GM18520 (cell line): ENCODE measurements at regions not wholly inside any gene's neighbourhood (a gene's known extent, or its start where the extent isn't known, plus 50 kb on each side); places are given as distances from the start of the nearest gene placed in this dataset.
"Not testable (repeated sequence)": the region's sequence is repeated elsewhere in the genome, so short reads cannot be mapped to it uniquely, and the experiment has no call there.

Experiments used
- ATAC-seq: cut with Tn5 transposase; IDR thresholded peaks from one replicate; pipeline ENCODE4 v1.9.1; 2021; ENCODE audit not compliant: unreplicated experiment

DNA sequence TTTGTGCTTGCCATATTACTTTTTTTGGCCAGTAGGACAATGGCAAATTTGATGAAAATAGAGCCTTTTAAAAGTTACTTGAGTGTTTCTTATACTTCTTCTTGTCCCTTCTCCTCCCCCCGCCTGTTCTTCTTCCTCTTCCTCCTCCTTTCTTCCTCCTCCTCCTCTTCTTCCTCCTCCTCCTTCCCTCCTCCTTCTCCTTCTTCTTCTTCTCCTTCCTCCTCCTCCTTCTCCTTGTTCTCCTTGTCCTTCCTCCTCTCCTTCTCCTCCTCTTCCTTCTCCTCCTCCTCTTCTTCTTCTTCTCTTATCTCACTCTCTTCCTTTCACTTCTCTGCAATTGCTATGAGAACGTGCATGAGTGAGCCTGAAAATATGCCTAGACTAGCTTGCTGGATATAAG, 466.2 kb upstream of the NR5A2 start:
- ATAC-seq, result no peak

DNA sequence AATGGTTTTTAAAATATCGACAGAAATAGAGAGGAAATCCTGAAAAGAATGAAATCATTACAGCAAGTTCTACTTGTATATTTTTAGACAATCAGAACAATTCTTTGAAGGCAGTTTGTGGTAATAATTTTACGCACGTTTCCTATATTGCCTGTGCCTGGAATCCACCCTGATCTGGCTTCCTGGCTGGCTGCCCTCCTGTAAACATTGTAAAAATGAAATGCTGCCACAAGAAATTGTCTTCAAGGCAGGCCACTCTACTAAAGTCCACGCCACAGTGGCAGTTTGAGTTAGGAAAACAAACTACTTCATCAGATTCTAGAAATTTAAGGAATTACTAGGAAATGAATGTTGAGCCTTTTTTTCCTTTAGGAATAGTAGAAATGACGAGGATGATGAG, 454.5 kb upstream of the NR5A2 start:
- ATAC-seq, result no peak

DNA sequence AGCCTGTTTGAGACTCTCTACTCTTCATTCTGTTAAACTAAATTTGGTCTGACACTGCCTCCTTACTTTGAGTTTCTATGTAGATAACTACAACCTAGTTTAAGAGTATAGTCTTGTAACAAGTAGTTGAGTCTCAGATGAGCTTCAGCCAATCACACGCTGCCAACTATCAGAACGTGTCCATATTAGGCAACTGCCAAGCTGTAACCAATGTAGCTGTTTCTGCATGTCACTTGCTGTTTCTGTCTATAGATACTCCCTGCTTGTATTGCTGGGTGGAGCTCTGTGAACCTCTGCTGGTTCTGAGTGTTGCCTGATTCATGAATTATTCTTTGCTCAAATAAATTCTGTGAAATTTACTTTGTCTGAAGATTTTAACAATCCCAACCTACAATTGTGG, 452.6 kb upstream of the NR5A2 start:
- no peak for ATAC-seq

DNA sequence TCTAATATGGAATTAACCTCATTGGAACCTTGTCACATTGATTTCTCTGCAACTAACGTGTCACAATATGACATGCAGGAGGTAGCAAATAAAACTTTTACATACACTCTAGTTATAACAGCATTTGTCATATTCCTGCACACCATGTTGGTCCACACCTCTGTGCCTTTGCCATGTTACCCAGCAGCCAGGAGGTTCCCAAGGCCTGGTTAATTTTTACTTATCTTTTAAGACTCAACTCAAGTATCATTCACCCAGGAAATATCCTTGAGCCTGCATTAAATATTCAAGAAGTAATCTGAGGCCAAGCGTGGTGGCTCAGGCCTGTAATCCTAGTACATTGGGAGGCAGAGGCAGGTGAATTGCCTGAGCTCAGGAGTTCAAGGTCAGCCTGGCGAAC, 447.2 kb upstream of the NR5A2 start:
- ATAC-seq, result no peak

DNA sequence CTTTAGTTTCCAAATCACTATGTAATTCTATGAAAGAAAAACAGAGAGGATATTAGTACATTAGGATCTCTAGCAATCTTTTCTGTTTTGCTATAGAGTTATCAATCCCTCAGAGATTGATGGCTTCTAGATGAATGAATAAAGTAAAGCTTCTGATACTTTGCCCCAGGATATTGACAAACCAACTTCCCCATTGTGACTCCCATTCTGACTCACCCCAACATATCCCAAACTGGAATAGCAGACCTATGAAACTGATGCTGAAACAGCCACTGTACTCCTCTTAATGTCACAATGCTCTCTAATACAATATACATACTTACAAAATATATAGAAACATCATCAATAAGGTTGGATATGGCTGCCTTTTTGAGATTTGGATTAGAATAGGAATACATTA, 442.1 kb upstream of the NR5A2 start:
- no peak for ATAC-seq

DNA sequence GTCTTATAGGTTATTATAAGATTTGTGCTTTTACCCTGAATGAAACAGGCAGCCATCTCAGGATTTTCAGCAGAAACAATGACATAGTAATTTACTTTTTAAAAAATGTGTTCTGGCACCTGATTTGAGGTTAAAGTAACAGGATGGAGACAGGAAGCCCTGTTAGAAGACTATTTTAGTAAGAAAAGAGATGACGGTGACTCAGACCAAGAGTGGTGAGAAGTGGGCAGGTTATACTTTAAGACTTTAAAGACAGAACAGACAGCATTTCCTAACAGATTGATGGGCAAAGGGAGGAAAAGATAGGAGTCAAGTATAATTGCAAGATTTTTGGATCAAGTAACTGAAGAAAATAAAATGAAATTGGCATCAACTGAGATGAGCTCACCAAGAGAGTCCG, 436.8 kb upstream of the NR5A2 start:
- ATAC-seq, result no peak

DNA sequence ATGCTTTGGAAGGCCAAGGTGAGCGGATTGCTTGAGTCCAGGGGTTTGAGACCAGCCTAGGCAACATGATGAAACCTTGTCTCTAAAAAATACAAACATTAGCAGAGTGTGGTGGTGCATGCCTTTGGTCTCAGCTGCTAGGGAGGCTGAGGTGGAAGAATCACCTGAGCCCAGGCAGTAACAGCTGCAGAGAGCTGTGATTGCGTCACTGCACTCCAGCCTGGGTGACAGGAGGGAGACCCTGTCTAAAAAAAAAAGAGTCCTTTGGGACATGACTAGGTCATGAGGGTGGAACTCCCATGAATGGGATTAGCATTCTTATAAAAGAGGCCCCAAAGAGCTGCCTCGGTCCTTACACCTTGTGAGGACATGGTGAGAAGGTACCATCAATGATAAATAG, 436.0 kb upstream of the NR5A2 start:
- ATAC-seq, result no peak

DNA sequence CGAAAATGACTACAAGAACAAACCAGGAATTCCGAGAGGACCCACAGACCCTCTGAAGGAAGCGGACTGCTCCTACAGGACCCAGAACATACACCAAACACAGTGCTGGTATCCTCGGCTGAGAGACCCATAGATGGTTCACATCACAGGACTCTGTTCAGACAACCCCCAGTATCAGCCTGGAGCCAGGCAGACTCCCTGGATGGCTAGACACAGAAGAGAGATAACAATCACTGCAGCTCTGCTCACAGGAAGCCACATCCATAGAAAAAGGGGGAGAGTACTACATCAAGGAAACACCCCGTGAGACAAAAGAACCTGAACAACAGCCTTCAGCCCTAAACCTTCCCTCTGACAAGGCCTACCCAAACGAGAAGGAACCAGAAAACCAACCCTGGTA, 434.0 kb upstream of the NR5A2 start:
- ATAC-seq, result no peak

DNA sequence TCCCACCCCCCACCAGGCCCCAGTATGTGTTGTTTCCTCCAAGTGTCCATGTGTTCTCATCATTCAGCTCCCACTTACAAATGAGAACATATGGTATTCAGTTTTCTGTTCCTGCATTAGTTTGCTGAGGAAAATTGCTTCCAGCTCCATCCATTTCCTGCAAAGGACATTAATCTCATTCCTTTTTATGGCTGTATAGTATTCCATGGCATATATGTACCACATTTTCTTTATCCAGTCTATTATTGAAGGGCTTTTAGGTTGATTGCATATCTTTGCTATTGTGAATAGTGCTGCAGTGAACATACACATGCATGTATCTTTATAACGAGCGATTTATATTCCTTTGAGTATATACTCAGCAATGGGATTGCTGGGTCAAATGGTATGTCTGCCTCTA, 431.1 kb upstream of the NR5A2 start:
- not testable (repeated sequence) for ATAC-seq

DNA sequence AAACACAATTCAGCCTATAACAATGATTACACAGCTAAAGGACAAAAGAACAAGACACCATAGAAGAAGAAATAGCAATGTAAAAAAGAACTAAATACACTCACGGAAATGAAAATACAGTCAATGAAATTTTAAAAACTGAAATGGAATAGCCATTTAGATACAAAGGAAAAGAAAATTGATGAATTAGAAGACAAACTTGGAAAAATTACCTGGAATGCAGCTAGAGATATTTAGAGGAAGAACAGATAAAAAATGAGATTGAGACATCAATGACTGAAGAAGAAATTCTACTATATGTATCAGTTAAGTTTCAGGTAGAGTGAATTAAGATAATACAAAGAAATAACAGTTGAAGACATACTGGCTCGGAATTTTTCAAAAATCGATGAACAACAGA, 430.4 kb upstream of the NR5A2 start:
- no peak for ATAC-seq

DNA sequence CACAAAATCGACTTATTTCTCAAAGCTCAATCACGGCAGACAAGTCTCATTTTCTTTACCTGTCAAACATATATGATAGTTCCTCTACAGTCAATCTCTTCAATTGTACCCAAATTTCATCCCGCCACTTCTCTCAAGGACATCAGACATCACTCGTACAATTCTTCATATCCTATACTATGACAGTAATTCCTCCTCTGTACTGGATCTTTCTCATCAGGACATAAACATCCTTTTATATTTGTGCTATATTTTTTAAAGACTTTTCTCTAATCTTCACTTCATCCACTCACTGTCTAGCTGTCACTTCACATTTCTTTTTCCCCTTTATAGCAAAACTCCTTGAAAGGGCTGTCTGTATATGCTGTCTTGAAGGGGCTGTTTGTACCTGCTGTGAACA, 419.1 kb upstream of the NR5A2 start:
- ATAC-seq, result no peak

DNA sequence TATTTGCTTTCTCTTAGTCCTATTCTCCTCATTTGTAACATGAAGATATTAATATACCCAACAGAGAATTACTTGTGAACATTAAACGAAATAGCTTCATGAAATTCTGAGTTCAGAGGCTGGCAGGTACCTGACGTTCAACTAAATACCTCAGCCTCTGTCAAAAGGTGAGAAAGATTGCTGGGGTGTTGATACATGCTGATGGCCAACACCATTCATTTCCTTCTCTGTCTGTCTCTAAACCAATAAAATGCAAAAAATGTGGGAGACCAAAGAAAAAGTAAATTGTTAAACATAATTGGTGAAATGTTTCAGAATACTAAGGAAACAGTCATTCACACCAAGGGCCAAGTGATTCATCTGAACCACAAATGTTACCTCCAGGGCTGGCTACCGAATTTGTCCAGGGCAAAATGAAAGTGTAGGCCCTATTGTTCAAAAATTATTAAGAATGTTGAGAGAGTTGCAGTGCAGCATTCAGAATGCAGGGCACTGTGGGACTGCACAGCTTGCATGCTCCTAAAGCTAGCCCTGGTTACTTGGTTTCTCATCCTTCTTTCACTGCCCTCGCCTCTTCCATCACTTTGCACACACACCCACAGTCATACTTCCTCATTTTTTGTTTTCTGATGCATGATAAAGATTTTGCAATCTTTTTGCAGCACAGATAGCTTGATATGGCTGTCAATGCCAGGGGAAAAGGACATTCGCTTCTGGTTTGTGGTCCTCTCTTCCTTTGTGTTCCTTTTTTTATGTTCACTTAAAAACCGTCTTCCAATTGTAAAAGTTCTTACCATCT, 414.3 kb upstream of the NR5A2 start:
- ATAC-seq, result no peak

DNA sequence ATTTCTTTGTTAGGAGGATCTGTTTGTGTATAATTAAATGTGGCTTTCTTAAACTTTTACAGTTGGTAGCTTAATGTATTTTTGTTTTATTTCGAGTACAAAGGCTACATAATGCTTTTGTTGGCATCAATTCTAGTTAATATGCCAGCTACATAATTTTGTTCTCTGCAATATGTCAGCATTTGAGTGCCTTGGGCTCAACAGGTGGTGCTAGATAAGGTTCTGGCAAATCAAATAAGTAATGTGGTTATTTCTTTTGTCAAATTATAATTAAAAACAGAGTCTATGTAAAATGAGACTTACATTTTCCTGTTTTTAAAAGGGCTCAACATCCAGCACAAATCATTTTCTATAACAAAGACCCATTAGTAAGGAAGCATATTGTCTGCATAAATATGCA, 410.6 kb upstream of the NR5A2 start:
- no peak for ATAC-seq

DNA sequence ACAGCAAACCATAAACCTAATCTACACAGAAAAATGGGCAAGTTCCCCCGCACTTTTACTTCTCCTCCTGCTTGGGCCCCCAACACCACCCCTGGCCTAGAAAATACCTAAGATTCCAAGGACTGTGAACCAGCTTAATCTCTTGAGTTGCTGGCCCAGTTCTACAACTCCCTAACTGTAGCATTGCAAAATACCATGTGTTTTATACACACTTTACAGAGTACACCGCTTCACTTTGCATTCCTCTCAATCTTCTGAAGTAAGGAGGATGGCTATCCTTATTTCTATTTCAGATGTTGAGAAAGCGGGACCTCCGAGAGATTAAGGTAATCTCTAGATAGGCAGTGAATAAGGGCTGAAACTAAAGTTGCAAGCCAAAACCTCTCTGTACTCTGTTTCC, 408.3 kb upstream of the NR5A2 start:
- no peak for ATAC-seq

DNA sequence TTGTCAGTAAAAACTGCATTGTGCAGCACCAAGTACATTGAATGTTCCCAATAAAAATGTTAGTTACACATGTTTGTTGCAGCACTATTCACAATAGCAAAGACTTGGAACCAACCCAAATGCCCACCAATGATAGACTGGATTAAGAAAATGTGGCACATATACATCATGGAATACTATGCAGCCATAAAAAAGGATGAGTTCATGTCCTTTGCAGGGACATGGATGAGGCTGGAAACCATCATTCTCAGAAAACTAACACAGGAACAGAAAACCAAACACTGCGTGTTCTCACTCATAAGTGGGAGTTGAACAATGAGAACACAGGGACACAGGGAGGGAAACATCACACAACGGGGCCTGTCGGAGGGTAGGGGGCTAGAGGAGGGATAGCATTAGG, 401.3 kb upstream of the NR5A2 start:
- not testable (repeated sequence) for ATAC-seq

DNA sequence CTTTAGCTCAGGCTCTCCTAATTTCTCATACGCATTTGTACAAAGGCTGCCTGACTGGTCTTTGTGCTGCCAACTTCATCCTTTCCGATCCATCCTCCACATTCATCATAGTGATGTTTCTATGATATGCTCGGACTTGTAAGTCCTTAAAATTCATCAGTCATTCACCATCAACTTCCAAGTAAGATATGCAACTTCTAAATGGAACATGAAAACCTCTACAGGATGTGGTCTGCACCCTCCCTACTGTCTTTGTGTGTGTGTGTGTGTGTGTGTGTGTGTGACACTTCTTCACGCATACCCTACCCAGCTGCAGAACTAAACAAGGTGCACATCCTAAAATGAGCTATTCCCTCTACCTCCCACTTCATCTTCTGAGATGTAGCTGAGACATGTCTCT, 397.9 kb upstream of the NR5A2 start:
- ATAC-seq, result no peak

DNA sequence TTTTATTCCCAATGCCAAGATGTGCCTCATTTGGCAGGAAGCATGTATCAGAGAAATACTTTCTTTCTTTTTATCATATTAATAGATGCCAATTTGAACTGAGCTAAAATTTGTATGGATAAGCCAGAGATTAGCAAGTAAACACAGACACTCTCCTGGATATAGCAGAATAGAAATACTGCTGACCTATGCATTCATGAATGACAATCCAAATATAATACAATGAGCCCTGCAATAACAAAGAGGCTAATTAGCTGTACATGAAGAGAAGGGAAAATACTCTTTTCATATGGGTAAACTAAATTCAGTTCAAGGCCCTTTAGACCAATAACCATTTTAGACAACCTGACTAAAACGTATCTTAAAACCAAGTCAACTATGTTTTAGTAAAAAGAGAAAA, 388.1 kb upstream of the NR5A2 start:
- ATAC-seq, result no peak

DNA sequence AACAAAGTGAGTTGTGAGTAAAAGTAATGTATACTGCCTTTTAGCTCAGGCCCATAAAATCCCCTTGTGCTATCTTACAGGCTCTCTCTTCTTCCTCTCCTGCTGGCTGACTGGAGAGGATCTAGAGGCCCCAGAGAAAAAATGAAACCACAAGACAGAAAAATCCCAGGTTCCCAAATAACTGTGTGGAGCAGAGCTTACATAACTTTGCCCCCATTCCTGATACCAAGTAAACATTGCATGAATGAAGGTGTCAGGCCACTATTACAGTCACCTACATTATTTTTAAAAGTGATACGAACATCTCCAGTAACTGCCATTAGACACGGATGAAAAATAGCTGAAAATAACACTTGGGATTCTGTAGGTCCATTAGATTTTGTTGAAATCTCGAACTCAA, 386.0 kb upstream of the NR5A2 start:
- ATAC-seq, result no peak

DNA sequence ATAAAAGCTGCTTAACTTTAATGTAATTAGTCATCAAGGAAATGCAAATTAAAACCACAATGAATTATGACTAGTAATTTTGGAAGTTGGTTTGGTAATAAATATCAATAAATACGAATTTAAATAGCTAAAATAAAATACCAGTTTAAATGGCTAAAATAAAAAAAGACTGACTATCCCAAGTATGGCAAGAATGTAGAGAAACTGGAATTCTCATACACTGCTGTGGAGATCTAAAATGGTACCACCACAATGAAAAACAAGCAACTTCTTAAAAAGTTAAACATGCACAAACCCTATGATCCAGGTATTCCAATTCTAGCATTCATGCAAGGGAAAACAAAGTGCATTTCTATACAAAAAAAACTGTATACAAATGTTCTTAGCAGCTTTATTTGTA, 382.6 kb upstream of the NR5A2 start:
- no peak for ATAC-seq

DNA sequence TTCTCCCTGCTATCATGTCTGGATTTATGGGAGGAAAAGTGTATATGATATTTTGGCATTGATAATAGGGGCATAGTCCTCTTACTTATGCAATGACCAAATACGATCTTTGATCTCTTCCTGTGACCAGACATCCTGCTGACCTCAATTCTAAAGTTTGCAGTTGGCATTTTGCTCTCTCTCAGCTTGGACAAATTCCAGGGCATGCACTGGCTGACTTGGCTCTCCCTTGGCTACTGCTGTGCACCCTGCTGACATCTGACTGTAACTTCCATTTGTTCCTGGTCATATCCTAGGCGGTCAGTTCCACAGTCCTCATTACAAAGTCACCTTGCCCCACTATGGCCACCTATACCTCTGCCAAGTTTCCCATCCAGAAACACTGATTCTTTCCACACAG, 380.7 kb upstream of the NR5A2 start:
- ATAC-seq, result no peak

DNA sequence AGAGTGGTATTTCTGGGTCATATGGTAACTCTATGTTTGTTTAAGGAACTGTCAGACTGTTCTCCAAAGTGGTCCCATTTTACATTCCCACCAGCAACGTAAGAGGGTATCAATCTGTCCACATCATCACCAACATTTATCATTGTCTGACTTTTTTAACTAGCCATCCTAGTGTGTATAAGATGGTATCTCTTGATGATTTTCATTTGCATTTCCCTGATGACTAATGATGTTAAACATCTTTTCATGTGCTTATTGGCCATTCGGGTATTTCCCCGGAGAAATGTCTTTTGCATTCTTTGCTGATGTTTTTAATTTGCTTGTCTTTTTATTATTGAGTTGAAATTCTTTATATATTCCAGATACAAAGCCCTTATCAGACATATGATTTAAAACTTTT, 370.1 kb upstream of the NR5A2 start:
- ATAC-seq, result no peak

DNA sequence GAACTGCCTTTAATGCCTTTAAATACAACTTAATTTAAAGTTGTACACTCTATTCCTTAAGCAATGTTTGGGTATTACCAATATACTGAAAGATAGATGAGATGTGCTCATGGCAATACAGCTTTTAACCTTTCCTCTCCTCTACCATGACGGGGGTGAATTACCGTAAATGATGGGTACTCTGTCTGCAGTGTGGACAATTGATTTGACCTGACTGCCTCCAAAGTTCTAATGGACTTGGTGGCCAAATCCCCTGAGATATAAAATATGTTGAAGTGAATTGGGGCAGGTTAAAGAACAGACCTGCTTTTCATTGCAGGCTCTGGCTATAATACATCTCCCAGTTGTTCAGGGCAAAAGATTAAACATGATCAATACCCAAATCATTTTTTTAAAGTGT, 367.4 kb upstream of the NR5A2 start:
- ATAC-seq, result no peak

DNA sequence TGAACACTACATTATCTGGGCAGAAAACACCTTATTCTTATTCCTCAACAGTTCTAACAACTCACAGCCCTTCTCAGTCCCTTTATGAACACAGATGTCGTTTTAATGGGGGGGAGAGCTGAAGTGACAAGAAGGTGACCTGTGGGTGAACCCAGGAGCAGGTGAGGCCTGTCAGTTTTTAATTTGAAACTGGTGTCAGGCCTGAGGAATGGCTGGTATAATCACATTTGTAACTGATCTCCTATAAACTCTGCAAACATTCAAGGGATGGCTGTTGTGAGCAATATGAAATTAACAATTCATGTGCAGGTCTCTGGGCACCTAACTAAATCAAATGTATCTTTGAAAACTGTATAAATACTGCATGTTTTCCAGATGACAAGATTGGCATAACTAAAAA, 362.1 kb upstream of the NR5A2 start:
- no peak for ATAC-seq
